Ishikawa (cell line): ENCODE measurements at regions not wholly inside any gene's neighbourhood (a gene's known extent, or its start where the extent isn't known, plus 50 kb on each side); places are given as distances from the start of the nearest gene placed in this dataset.

Source experiments
- NFIC ChIP-seq: IDR thresholded peaks from 2 replicates; pipeline ENCODE4 v1.6.1; 2012
- TCF12 ChIP-seq: IDR thresholded peaks from 2 replicates; pipeline ENCODE4 v1.6.1; 2012; ENCODE audit warnings: low read depth
- USF1 ChIP-seq: IDR thresholded peaks from 2 replicates; pipeline ENCODE4 v1.6.1; 2012

GRCh38 chrX:46072791-46073190 is 472.4 kb downstream of the ZNF674 start:
- TF ChIP-seq USF1 = no peak
- no peak for TF ChIP-seq NFIC
- no peak for TF ChIP-seq TCF12
